Endothelial cell of umbilical vein (primary cell): ENCODE measurements at regions not wholly inside any gene's neighbourhood (a gene's known extent, or its start where the extent isn't known, plus 50 kb on each side); places are given as distances from the start of the nearest gene placed in this dataset.

Experiments used
- BruUV-seq: library from RNA; stranded (reverse); fragments of 400-500 nt; replicated peaks from 2 replicates; lab custom pipeline; 2021; lab: Mats Ljungman, UMichigan
- CTCF ChIA-PET: fragments of 300-600, 350-600 bp; sonication (Branson Sonifier 250); formaldehyde crosslinking; loops from one replicate; lab custom pipeline; 2021; ENCODE audit warnings: antibody characterized with exemption, inconsistent platforms; lab: Charles Lee
- POLR2A ChIA-PET: fragments of 300-600, 350-600 bp; sonication (Branson Sonifier 250); formaldehyde crosslinking; loops from one replicate; lab custom pipeline; 2021; ENCODE audit warnings: antibody characterized with exemption, inconsistent platforms; lab: Charles Lee
- DNase-seq: peaks from one replicate; pipeline ENCODE4 v3.0.0-alpha.2; 2011; ENCODE audit warnings: low read depth, low spot score
- FAIRE-seq: peaks from 2 replicates; lab custom pipeline; 2011; peaks lifted over from hg19 to GRCh38; lab: Jason Lieb, UNC
- H2AFZ ChIP-seq: 2 replicates; pipeline ENCODE4 v1.6.0; 2012; ENCODE audit warnings: low read depth, low read length, control low read depth, inconsistent platforms
- H3K27ac ChIP-seq: 2 replicates; pipeline ENCODE4 v1.5.1; 2011; ENCODE audit warnings: low read depth, mild to moderate bottlenecking, control low read depth, low read length, moderate library complexity; ENCODE audit not compliant: insufficient read depth
- H3K27me3 ChIP-seq, 2 experiments: 2 replicates each; pipeline versions ENCODE4 v1.6.0 to v1.6.1; 2011; ENCODE audit warnings: low read length in 2 of 2, mixed read lengths in 1 of 2; ENCODE audit not compliant: control insufficient read depth in 2 of 2, insufficient read depth in 2 of 2
- H3K36me3 ChIP-seq, 2 experiments: 2 replicates in 1 of 2; 3 replicates in 1 of 2; pipeline ENCODE4 v1.5.1; 2011; ENCODE audit warnings: low read length in 2 of 2, mild to moderate bottlenecking in 1 of 2, moderate library complexity in 1 of 2; ENCODE audit not compliant: control insufficient read depth in 2 of 2, insufficient read depth in 2 of 2; ENCODE audit errors: extremely low read depth in 1 of 2
- H3K4me1 ChIP-seq: 3 replicates; pipeline ENCODE4 v1.5.1; 2011; ENCODE audit warnings: mild to moderate bottlenecking, low read length; ENCODE audit not compliant: control insufficient read depth, insufficient read depth; ENCODE audit errors: extremely low read depth
- H3K4me2 ChIP-seq: 2 replicates; pipeline ENCODE4 v1.6.1; 2011; ENCODE audit warnings: low read length, control low read depth, mixed read lengths; ENCODE audit not compliant: insufficient read depth
- H3K4me3 ChIP-seq, 3 experiments: fragments of 200-600 bp in 1 of 3; sonication (generic), shearing (Covaris generic) in 1 of 3; replicated peaks in 1 of 3; 2 replicates each; pipeline ENCODE4 v1.5.1; 2011 to 2016; ENCODE audit warnings: control low read depth in 3 of 3, low read length in 3 of 3, mild to moderate bottlenecking in 2 of 3, inconsistent platforms in 1 of 3, low read depth in 1 of 3, moderate library complexity in 1 of 3; ENCODE audit not compliant: insufficient read depth in 1 of 3
- H3K79me2 ChIP-seq: 2 replicates; pipeline ENCODE4 v1.6.0; 2012; ENCODE audit warnings: low read length, inconsistent platforms; ENCODE audit not compliant: control insufficient read depth, insufficient read depth
- H3K9ac ChIP-seq: replicated peaks from 2 replicates; pipeline ENCODE3; 2011; ENCODE audit warnings: low read length, control low read depth; ENCODE audit not compliant: insufficient read depth; ENCODE audit errors: extremely low read depth
- H3K9me1 ChIP-seq: replicated peaks from 3 replicates; pipeline ENCODE4 v1.6.0; 2011; ENCODE audit warnings: mild to moderate bottlenecking, low read length; ENCODE audit not compliant: control insufficient read depth, insufficient read depth; ENCODE audit errors: extremely low read depth
- H3K9me3 ChIP-seq: replicated peaks from 2 replicates; pipeline ENCODE4 v1.5.1; 2012; ENCODE audit warnings: low read length, inconsistent platforms; ENCODE audit not compliant: control insufficient read depth, insufficient read depth
- H4K20me1 ChIP-seq: replicated peaks from 2 replicates; pipeline ENCODE3; 2011; ENCODE audit warnings: mild to moderate bottlenecking, low read length; ENCODE audit not compliant: control insufficient read depth, insufficient read depth; ENCODE audit errors: extremely low read depth
- CTCF ChIP-seq, 2 donors: IDR thresholded peaks; 1 replicate in 1 of 2; 2 replicates in 1 of 2; pipeline ENCODE4 v1.5.1; 2011; ENCODE audit warnings: low read length in 2 of 2, mild to moderate bottlenecking in 2 of 2, moderate library complexity in 2 of 2, control low read depth in 1 of 2, inconsistent platforms in 1 of 2, low read depth in 1 of 2; ENCODE audit not compliant: insufficient read depth in 1 of 2; ENCODE audit errors: extremely low read depth in 1 of 2
- EZH2 ChIP-seq: IDR thresholded peaks from 2 replicates; pipeline ENCODE4 v1.6.1; 2012; ENCODE audit warnings: borderline replicate concordance, low read depth, mild to moderate bottlenecking, moderate library complexity, low read length, inconsistent platforms; ENCODE audit not compliant: severe bottlenecking
- FOS ChIP-seq: IDR thresholded peaks from 2 replicates; pipeline ENCODE4 v1.6.1; 2011; ENCODE audit warnings: mild to moderate bottlenecking, low read length, moderate library complexity, borderline replicate concordance; ENCODE audit not compliant: insufficient read depth
- GATA2 ChIP-seq: IDR thresholded peaks from 2 replicates; pipeline ENCODE4 v1.7.0; 2011; ENCODE audit warnings: low read depth, mild to moderate bottlenecking, moderate library complexity, mixed read lengths, low read length; ENCODE audit not compliant: insufficient read length, insufficient read depth
- JUN ChIP-seq: IDR thresholded peaks from 2 replicates; pipeline ENCODE4 v1.6.1; 2011; ENCODE audit warnings: borderline replicate concordance, low read depth; ENCODE audit not compliant: insufficient read length, insufficient read depth
- MAX ChIP-seq: IDR thresholded peaks from 2 replicates; pipeline ENCODE4 v1.6.1; 2011; ENCODE audit not compliant: insufficient read depth, insufficient read length
- MYC ChIP-seq: IDR thresholded peaks from one replicate; pipeline ENCODE4 v1.6.1; 2011; ENCODE audit warnings: mild to moderate bottlenecking, low read depth, low read length
- POLR2A ChIP-seq: IDR thresholded peaks from 2 replicates; pipeline ENCODE4 v1.6.1; 2012; ENCODE audit warnings: low read depth, mild to moderate bottlenecking, control low read depth, low read length
- POLR2AphosphoS5 ChIP-seq: IDR thresholded peaks from 2 replicates; pipeline ENCODE4 v1.6.1; 2012; ENCODE audit warnings: low read depth, mild to moderate bottlenecking, control low read depth, low read length, moderate library complexity; ENCODE audit not compliant: insufficient read depth
- dilution Hi-C: fragments of 300-500 bp; cut with MboI; formaldehyde crosslinking; loops from one replicate; pipeline ENCODE4 v1.15.0; 2019; ENCODE audit warnings: low sequenced_read_pairs; ENCODE audit not compliant: extremely low pct_ligation_motif_present
- intact Hi-C: fragments of 100-400 bp; cut with micrococcal nuclease; formaldehyde crosslinking; loops from one replicate; pipeline ENCODE4 v1.10.0; 2022

DNA sequence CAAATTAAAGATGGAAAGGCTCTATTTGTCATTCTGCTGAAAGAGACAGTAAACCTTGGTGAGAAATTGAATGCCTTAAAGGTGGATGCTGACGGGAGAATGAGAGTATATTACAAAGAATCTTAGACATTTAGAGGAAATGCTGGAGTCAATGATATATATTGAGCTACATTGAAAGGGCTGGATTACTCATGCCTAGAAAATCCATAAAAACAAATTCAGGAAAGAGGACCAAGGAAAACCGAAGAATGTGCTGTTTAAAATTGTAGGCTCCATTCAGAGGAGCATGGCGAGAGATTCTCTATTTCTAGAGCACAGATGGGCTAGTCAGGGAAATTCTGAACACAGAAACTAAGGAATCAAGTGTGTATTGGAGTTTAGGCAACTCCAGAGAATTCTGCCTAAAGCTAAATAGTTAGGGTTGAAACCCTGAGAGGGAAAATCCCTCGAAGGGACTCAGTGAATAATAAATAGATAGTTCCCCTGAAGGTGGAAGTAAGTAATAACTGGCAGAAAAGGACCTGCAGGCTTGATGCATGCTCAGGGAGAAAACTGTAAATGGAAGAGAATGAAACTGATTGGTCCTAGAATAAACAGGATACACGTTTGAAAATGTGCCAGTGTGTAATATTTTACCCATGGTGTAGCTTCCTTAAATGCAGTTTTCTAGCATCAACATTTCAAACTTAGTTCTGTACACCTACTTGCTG, 1532.4 kb upstream of the TENM3 start:
- dilution Hi-C loops (no loop called here), intact Hi-C loops (no loop called here)
- Histone ChIP-seq H3K9me1 (no peaks in the 10 kb centered on the region), H3K27ac (no peak overlapping the region), H3K79me2 (no peaks in the 10 kb centered on the region), H3K4me3 (no peak overlapping the region), H3K9me3 (peaks cover 2% of the 10 kb centered on the region), H4K20me1 (no peaks in the 10 kb centered on the region), H3K27me3 (no peaks in the 10 kb centered on the region), H3K4me1 (no peaks in the 10 kb centered on the region), H3K4me2 (no peak overlapping the region), H2AFZ (no peak overlapping the region), H3K36me3 (no peaks in the 10 kb centered on the region), H3K9ac (no peak overlapping the region)
- TF ChIP-seq MAX = no peak
- no peak for TF ChIP-seq JUN
- no peak for TF ChIP-seq POLR2AphosphoS5
- TF ChIP-seq GATA2 = no peak
- no peak for TF ChIP-seq EZH2
- no peak for TF ChIP-seq CTCF (IDR thresholded peaks at IDR 0.05; ENCODE audit: extremely low read depth in 1 of 2, insufficient read depth in 1 of 2, low read depth in 1 of 2, low read length in 2 of 2)
- no peak for TF ChIP-seq FOS
- no peak for TF ChIP-seq MYC
- no peak for TF ChIP-seq POLR2A
- ChIA-PET POLR2A (no interaction called here), CTCF (no interaction called here)
- no TSS peak for BruUV-seq
- FAIRE-seq = no peak
- no peak for DNase-seq
